A549 (cell line): ENCODE measurements at regions not wholly inside any gene's neighbourhood (a gene's known extent, or its start where the extent isn't known, plus 50 kb on each side); places are given as distances from the start of the nearest gene placed in this dataset.

Source experiments
- BHLHE40 ChIP-seq: IDR thresholded peaks from 2 replicates; pipeline ENCODE4 v1.6.1; 2012; ENCODE audit warnings: low read depth, low read length, inconsistent platforms
- GATA3 ChIP-seq: IDR thresholded peaks from 2 replicates; pipeline ENCODE4 v1.6.1; 2012; ENCODE audit warnings: borderline replicate concordance
- JUNB ChIP-seq: fragments of >200 bp; sonication (Bioruptor Twin); formaldehyde crosslinking; IDR thresholded peaks from 2 replicates; pipeline ENCODE4 v1.6.1; 2016
- MAFK ChIP-seq: fragments of 450-650 bp; IDR thresholded peaks from 2 replicates; pipeline ENCODE4 v1.6.1; 2014; ENCODE audit not compliant: partially characterized antibody
- POLR2A ChIP-seq: IDR thresholded peaks from 2 replicates; pipeline ENCODE4 v1.6.1; 2012; ENCODE audit warnings: mild to moderate bottlenecking, low read length
- RAD21 ChIP-seq, 2 experiments: fragments of >200 bp in 1 of 2; sonication (Bioruptor Twin) in 1 of 2; formaldehyde crosslinking in 1 of 2; IDR thresholded peaks in 1 of 2; conservative IDR thresholded peaks in 1 of 2; 2 replicates in 1 of 2; 3 replicates in 1 of 2; pipeline ENCODE4 v1.6.1; 2012 to 2018; ENCODE audit warnings: inconsistent platforms in 1 of 2
- TF ChIP-seq, protein P1 (sequence below): fragments of >200 bp; sonication (Bioruptor Twin); formaldehyde crosslinking; IDR thresholded peaks from 3 replicates; pipeline ENCODE4 v1.5.1; 2016

DNA sequence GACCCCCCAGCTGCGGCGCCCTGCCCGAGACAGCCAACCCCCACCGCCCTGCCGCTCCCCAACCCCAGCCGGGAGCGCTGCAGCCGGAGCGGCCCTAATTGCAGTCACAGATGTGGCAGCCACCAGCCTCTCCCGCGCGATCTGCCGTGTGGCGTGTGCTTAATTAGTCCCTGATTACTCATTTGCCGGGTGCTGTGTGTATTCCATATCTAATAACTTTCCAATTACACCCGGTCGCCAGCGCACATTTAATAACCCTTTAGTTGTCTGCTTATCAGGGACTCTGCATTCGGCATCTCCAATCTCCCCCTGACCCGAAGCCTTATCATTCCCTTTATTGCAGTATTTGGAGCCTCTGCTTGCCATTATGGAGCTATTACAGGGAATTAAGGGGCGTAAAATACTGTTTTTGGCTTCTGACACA, 236.7 kb upstream of the CIBAR2 start:
- TF ChIP-seq, protein P1, sequence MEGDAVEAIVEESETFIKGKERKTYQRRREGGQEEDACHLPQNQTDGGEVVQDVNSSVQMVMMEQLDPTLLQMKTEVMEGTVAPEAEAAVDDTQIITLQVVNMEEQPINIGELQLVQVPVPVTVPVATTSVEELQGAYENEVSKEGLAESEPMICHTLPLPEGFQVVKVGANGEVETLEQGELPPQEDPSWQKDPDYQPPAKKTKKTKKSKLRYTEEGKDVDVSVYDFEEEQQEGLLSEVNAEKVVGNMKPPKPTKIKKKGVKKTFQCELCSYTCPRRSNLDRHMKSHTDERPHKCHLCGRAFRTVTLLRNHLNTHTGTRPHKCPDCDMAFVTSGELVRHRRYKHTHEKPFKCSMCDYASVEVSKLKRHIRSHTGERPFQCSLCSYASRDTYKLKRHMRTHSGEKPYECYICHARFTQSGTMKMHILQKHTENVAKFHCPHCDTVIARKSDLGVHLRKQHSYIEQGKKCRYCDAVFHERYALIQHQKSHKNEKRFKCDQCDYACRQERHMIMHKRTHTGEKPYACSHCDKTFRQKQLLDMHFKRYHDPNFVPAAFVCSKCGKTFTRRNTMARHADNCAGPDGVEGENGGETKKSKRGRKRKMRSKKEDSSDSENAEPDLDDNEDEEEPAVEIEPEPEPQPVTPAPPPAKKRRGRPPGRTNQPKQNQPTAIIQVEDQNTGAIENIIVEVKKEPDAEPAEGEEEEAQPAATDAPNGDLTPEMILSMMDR: no peak
- TF ChIP-seq RAD21 (conservative IDR thresholded peaks at IDR 0.05 in 1 of 2, IDR thresholded peaks at IDR 0.05 in 1 of 2): no peak
- no peak for TF ChIP-seq JUNB
- TF ChIP-seq POLR2A: no peak
- no peak for TF ChIP-seq BHLHE40
- no peak for TF ChIP-seq GATA3
- no peak for TF ChIP-seq MAFK
